ENCODE measurements at regions not wholly inside any gene's neighbourhood (a gene's known extent, or its start where the extent isn't known, plus 50 kb on each side); places are given as distances from the start of the nearest gene placed in this dataset.
"Not testable (repeated sequence)": the region's sequence is repeated elsewhere in the genome, so short reads cannot be mapped to it uniquely, and the experiment has no call there.

DNA sequence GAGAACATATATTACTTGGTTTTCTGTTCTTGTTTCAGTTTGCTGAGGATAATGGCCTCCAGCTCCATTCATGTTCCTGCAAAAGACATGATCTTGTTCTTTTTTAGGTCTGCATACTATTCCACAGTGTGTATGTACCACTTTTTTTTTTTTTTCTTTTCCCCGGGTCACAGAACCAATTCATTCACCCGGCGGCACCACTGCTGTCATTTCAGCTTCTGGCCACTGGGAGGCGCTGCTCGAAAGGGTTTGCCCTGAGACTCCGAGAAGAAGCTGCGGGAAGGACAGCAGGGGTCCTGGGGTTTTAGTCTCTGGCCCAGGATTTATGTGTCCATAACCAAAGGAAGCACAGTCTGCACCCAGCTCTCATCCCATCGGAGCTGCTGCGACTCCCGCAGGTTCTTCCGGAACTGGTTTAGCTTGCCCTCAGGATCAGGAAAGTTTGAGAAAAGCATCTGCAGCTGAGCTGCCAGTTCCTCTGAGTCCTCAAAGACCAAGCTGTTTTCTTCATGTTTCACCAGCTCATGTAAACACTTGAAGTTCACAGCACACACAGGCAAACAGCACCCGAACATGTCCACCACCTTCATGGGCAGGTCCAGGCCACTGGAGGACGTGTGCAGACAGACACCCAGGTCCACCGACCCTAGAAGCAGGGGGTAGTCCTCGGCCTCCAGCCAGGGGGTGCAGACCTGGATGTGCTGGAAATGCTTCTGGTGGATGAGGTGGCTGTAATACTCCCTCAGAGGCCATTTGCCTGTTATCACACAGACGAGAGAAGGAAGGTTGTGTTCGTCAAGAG, 76.3 kb upstream of the KCNAB1 start:
- not testable (repeated sequence) for ATAC-seq
- peak; percentile 42 for DNase-seq
- intact Hi-C loops (cut with DNase I) = loop anchor here in 1 of 2 donors (10.0 kb wide), 1 partner anchor 461 kb away; no protein-coding TSS in a partner anchor

- DNase-seq (no peak), ATAC-seq (no peak)
- intact Hi-C loops (cut with DNase I) = loop anchor here in 1 of 2 donors (10.0 kb wide), 1 partner anchor 460 kb away; no protein-coding TSS in a partner anchor
These were observed 75.8 kb upstream of the KCNAB1 start for GRCh38 chr3:156044634-156044975.

DNA sequence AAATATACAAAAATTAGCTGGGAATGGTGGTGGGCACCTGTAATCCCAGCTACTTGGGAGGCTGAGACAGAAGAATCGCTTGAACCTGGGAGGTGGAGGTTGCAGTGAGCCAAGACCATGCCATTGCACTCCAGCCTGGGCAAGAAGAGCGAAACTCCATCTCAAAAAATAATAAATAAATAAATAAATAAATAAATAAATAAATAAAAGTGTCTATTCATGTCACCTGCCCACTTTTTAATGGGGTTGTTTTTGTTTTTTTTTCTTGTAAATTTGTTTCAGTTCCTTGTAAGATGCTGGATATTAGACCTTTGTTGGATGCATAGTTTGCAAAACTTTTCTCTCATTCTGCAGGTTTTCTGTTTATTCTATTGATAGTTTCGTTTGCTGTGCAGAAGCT, 71.9 kb upstream of the KCNAB1 start:
- not testable (repeated sequence) for ATAC-seq, DNase-seq
- intact Hi-C loops (cut with DNase I) = loop anchor here in 1 of 2 donors (10.0 kb wide), 1 partner anchor 456 kb away; no protein-coding TSS in a partner anchor

GRCh38 chr3:156050918-156051317, 69.5 kb upstream of the KCNAB1 start:
- intact Hi-C loops (cut with DNase I) = no loop called here
- DNase-seq (no peak), ATAC-seq (no peak)

DNA sequence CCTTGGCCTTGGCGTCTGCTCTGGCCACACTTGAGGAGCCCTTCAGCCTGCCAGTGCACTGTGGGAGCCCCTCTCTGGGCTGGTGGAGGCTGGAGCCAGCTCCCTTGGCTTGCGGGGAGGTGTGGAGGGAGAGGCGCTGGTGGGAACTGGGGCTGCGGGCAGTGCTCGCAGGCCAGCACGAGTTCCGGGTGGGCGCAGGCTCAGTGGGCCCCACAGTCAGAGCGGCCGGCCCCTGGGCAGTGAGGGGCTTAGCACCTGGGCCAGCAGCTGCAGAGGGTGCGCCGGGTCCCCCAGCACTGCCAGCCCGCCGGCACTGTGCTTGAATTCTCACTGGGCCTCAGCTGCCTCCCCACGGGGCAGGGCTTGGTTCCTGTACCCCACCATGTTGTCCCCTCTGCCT, 68.7 kb upstream of the KCNAB1 start:
- no peak for ATAC-seq
- intact Hi-C loops (cut with DNase I) = no loop called here
- DNase-seq = no peak

DNA sequence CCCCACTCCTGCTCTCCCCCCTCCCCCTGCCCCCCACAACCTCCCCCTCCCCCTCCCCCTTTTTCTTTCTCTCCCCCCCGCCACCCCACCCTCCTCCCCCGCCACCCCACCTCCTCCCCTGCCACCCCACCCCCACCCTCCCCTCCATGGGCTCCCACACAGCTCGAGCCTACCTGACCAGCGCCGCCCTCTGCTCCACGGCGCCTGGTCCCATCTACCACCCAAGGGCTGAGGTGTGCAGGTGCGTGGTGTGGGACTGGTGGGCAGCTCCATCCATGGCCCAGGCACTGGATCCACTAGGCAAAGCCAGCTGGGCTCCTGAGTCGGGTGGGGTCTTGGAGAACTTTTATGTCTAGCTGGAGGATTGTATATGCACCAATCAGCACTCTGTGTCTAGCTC, 68.3 kb upstream of the KCNAB1 start:
- DNase-seq (no peak), ATAC-seq (no peak)
- intact Hi-C loops (cut with DNase I) = no loop called here

- DNase-seq = no peak
- intact Hi-C loops (cut with DNase I) = no loop called here
- no peak for ATAC-seq
These were observed 60.4 kb upstream of the KCNAB1 start for GRCh38 chr3:156059950-156060501.

DNA sequence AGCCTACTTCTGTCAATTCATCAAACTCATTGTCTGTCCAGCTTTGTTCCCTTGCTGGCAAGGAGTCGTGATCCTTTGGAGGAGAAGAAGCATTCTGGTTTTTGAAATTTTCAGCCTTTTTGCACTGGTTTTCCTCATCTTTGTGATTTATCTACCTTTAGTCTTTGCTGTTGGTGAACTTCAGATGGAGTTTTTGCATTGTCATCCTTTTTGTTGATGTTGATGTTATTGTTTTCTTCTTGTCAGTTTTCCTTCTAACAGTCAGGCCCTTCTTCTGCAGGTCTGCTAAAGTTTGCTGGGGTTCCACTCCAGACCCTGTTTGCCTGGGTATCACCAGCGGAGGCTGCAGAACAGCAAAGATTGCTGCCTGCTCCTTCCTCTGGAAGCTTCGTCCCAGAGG, 52.2 kb upstream of the KCNAB1 start:
- intact Hi-C loops (cut with DNase I); DNase-seq: not testable (repeated sequence)

DNA sequence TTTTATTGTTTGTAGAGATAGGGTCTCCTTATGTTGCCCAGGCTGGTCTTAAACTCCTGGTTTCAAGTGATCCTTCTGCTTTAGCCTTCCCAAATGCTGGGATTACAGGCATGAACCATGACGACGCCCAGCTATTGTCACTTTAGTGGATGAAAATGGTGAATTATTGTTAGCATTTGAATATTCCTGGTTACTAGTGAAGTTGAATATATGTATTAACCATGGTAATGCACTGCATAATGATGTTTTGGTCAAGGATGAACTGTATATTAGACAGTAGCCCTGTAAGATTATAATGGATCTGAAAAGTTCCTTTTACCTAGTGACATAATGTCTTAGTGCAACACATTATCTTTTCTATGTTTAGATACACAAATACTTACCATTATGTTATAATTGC, 50.4 kb upstream of the KCNAB1 start:
- intact Hi-C loops (cut with DNase I) = no loop called here
- ATAC-seq = no peak

More for the DNA sequence above, 52.2 kb upstream of the KCNAB1 start:
- ATAC-seq = not testable (repeated sequence)

More for the DNA sequence above, 50.4 kb upstream of the KCNAB1 start:
- no peak for DNase-seq

Measured in left cardiac atrium (tissue), 4 donors.